HEK293 (cell line): ENCODE measurements at regions not wholly inside any gene's neighbourhood (a gene's known extent, or its start where the extent isn't known, plus 50 kb on each side); places are given as distances from the start of the nearest gene placed in this dataset.

ENCODE experiments used
- CTCF ChIA-PET: fragments of 350-600 bp; formaldehyde crosslinking; extraction: SDS; loops from one replicate; lab custom pipeline; 2021; ENCODE audit warnings: antibody characterized with exemption; lab: Yijun Ruan, JAX
- POLR2A ChIA-PET: fragments of 300-600 bp; formaldehyde crosslinking; extraction: SDS; loops from one replicate; lab custom pipeline; 2020; ENCODE audit warnings: antibody characterized with exemption, inconsistent platforms; lab: Yijun Ruan, JAX
- H3K27ac ChIP-seq: fragments of 200-500 bp; sonication (Bioruptor generic); 2 replicates; pipeline ENCODE4 v1.5.1; 2014; ENCODE audit warnings: low read depth, low read length, control low read depth, inconsistent platforms; ENCODE audit errors: extremely low read depth
- H3K36me3 ChIP-seq, 2 experiments: fragments of 200-500 bp in 1 of 2; sonication (Bioruptor generic) in 1 of 2; 1 replicate in 1 of 2; 2 replicates in 1 of 2; pipeline ENCODE4 v1.5.1; 2014 to 2017; ENCODE audit warnings: inconsistent platforms in 2 of 2, low read length in 2 of 2; ENCODE audit not compliant: control insufficient read depth in 2 of 2, insufficient read depth in 1 of 2
- H3K4me1 ChIP-seq: fragments of 200-500 bp; sonication (Bioruptor generic); 2 replicates; pipeline ENCODE4 v1.5.1; 2014; ENCODE audit warnings: mild to moderate bottlenecking, low read length, inconsistent platforms; ENCODE audit not compliant: control insufficient read depth, insufficient read depth
- H3K4me3 ChIP-seq: 2 replicates; pipeline ENCODE4 v1.5.1; 2011; ENCODE audit warnings: low read depth, mild to moderate bottlenecking, control low read depth, low read length, moderate library complexity
- H3K9me3 ChIP-seq: fragments of 200-500 bp; sonication (Bioruptor generic); 2 replicates; pipeline ENCODE4 v1.5.1; 2014; ENCODE audit warnings: low read depth, low read length, inconsistent platforms; ENCODE audit not compliant: control insufficient read depth, insufficient read depth
- GLIS2 ChIP-seq: fragments of 450-650 bp; formaldehyde crosslinking; IDR thresholded peaks from 2 replicates; pipeline ENCODE4 v1.5.1; 2016; ENCODE audit warnings: missing biosample characterization, missing genetic modification characterization
- HOXD13 ChIP-seq: sonication (generic); formaldehyde crosslinking; IDR thresholded peaks from 2 replicates; pipeline ENCODE4 v1.8.0; 2022; ENCODE audit warnings: missing genetic modification reagents, borderline replicate concordance
- REPIN1 ChIP-seq: fragments of 450-650 bp; formaldehyde crosslinking; IDR thresholded peaks from 2 replicates; pipeline ENCODE4 v1.5.1; 2017; ENCODE audit warnings: missing biosample characterization, missing genetic modification characterization, low read depth
- SCRT2 ChIP-seq: fragments of 450-650 bp; formaldehyde crosslinking; IDR thresholded peaks from 2 replicates; pipeline ENCODE4 v1.5.1; 2016; ENCODE audit warnings: missing biosample characterization, missing genetic modification characterization
- ZBTB21 ChIP-seq: fragments of 450-650 bp; formaldehyde crosslinking; IDR thresholded peaks from 2 replicates; pipeline ENCODE4 v1.5.1; 2017; ENCODE audit warnings: missing biosample characterization, missing genetic modification characterization
- ZBTB8A ChIP-seq: fragments of 450-650 bp; formaldehyde crosslinking; IDR thresholded peaks from 2 replicates; pipeline ENCODE4 v1.5.1; 2016; ENCODE audit warnings: missing biosample characterization, missing genetic modification characterization
- ZFP3 ChIP-seq: fragments of 450-650 bp; formaldehyde crosslinking; IDR thresholded peaks from 2 replicates; pipeline ENCODE4 v1.5.1; 2016; ENCODE audit warnings: low read depth, missing biosample characterization, missing genetic modification characterization
- ZNF10 ChIP-seq: fragments of 450-650 bp; formaldehyde crosslinking; IDR thresholded peaks from 2 replicates; pipeline ENCODE4 v1.5.1; 2017; ENCODE audit warnings: missing biosample characterization, missing genetic modification characterization
- ZNF133 ChIP-seq: fragments of 450-650 bp; formaldehyde crosslinking; IDR thresholded peaks from 2 replicates; pipeline ENCODE4 v1.5.1; 2016; ENCODE audit warnings: missing biosample characterization, missing genetic modification characterization
- ZNF148 ChIP-seq: fragments of 450-650 bp; formaldehyde crosslinking; IDR thresholded peaks from 2 replicates; pipeline ENCODE4 v1.5.0; 2017; ENCODE audit warnings: missing biosample characterization, missing genetic modification characterization, borderline replicate concordance
- ZNF157 ChIP-seq: fragments of 450-650 bp; formaldehyde crosslinking; IDR thresholded peaks from 2 replicates; pipeline ENCODE4 v1.5.1; 2016; ENCODE audit warnings: missing biosample characterization, missing genetic modification characterization
- ZNF18 ChIP-seq: fragments of 450-650 bp; formaldehyde crosslinking; IDR thresholded peaks from 2 replicates; pipeline ENCODE4 v1.5.1; 2016; ENCODE audit warnings: missing biosample characterization, missing genetic modification characterization
- ZNF184 ChIP-seq: fragments of 450-650 bp; IDR thresholded peaks from 2 replicates; pipeline ENCODE4 v1.5.1; 2018; ENCODE audit warnings: missing biosample characterization, mild to moderate bottlenecking, missing genetic modification characterization
- ZNF366 ChIP-seq: fragments of 450-650 bp; formaldehyde crosslinking; conservative IDR thresholded peaks from 2 replicates; pipeline ENCODE4 v1.5.1; 2016; ENCODE audit warnings: missing biosample characterization, missing genetic modification characterization
- ZNF449 ChIP-seq: fragments of 450-650 bp; formaldehyde crosslinking; IDR thresholded peaks from 2 replicates; pipeline ENCODE4 v1.5.1; 2017; ENCODE audit warnings: missing biosample characterization, mild to moderate bottlenecking, missing genetic modification characterization, moderate library complexity
- ZNF548 ChIP-seq: fragments of 450-650 bp; formaldehyde crosslinking; IDR thresholded peaks from 2 replicates; pipeline ENCODE4 v1.5.1; 2016; ENCODE audit warnings: missing biosample characterization, missing genetic modification characterization
- ZNF585B ChIP-seq: fragments of 450-650 bp; formaldehyde crosslinking; IDR thresholded peaks from 2 replicates; pipeline ENCODE4 v1.5.1; 2016; ENCODE audit warnings: missing biosample characterization, missing genetic modification characterization
- ZNF600 ChIP-seq: fragments of 450-650 bp; formaldehyde crosslinking; IDR thresholded peaks from 2 replicates; pipeline ENCODE4 v1.5.1; 2016; ENCODE audit warnings: missing biosample characterization, missing genetic modification characterization
- ZNF654 ChIP-seq: fragments of 450-650 bp; formaldehyde crosslinking; IDR thresholded peaks from 2 replicates; pipeline ENCODE4 v1.5.1; 2016; ENCODE audit warnings: low read depth, missing biosample characterization, missing genetic modification characterization
- ZNF660 ChIP-seq: fragments of 450-650 bp; IDR thresholded peaks from 2 replicates; pipeline ENCODE4 v1.5.1; 2018; ENCODE audit warnings: missing biosample characterization, mild to moderate bottlenecking, missing genetic modification characterization
- ZNF670 ChIP-seq: fragments of 450-650 bp; formaldehyde crosslinking; IDR thresholded peaks from 2 replicates; pipeline ENCODE4 v1.5.1; 2016; ENCODE audit warnings: missing biosample characterization, missing genetic modification characterization, low read depth
- ZNF785 ChIP-seq: fragments of 450-650 bp; formaldehyde crosslinking; IDR thresholded peaks from 2 replicates; pipeline ENCODE4 v1.5.1; 2016; ENCODE audit warnings: missing biosample characterization, missing genetic modification characterization
- ZNF792 ChIP-seq: fragments of 450-650 bp; formaldehyde crosslinking; IDR thresholded peaks from 2 replicates; pipeline ENCODE4 v1.5.1; 2016; ENCODE audit warnings: missing biosample characterization, missing genetic modification characterization
- ZNF843 ChIP-seq: fragments of 450-650 bp; formaldehyde crosslinking; IDR thresholded peaks from 2 replicates; pipeline ENCODE4 v1.5.1; 2016; ENCODE audit warnings: missing biosample characterization, missing genetic modification characterization

GRCh38 chr14:34254571-34254970 is 207.5 kb downstream of the SPTSSA start:
- Histone ChIP-seq H3K4me1 (0 out of 2 replicates have a peak, but pooled peaks cover 3% of the 10 kb centered on the region), H3K9me3 (no peaks in the 10 kb centered on the region), H3K27ac (no peak overlapping the region), H3K4me3 (no peak overlapping the region), H3K36me3 (no peaks in the 10 kb centered on the region)
- TF ChIP-seq ZBTB8A (0 out of 2 replicates have a peak, but pooled peaks have one; percentile 8), ZNF449 (peak; percentile 100), GLIS2 (tag by site-specific recombination) (no peak)
- CTCF ChIA-PET = no interaction called here
- POLR2A ChIA-PET = no interaction called here

GRCh38 chr14:34254031-34254430 is 208.0 kb downstream of the SPTSSA start:
- Histone ChIP-seq H3K9me3 (no peaks in the 10 kb centered on the region), H3K36me3 (no peaks in the 10 kb centered on the region), H3K4me3 (no peak overlapping the region), H3K27ac (no peak overlapping the region), H3K4me1 (0 out of 2 replicates have a peak, but pooled peaks cover 3% of the 10 kb centered on the region)
- TF ChIP-seq ZNF366 (tag by site-specific recombination) = no peak
- POLR2A ChIA-PET = no interaction called here
- CTCF ChIA-PET = no interaction called here

GRCh38 chr14:34252227-34252626 is 209.8 kb downstream of the SPTSSA start:
- CTCF ChIA-PET = no interaction called here
- no peaks in the 10 kb centered on the region for H3K36me3 ChIP-seq
- H3K27ac ChIP-seq = no peak overlapping the region
- H3K9me3 ChIP-seq = no peaks in the 10 kb centered on the region
- POLR2A ChIA-PET = no interaction called here
- no peak overlapping the region for H3K4me3 ChIP-seq
- no peak for TF ChIP-seq ZBTB21 (tag by site-specific recombination)
- TF ChIP-seq SCRT2 (tag by site-specific recombination) = no peak
- TF ChIP-seq ZNF654 (tag by site-specific recombination) = no peak
- TF ChIP-seq ZNF600 (tag by site-specific recombination) = no peak
- TF ChIP-seq ZFP3 = no peak
- TF ChIP-seq ZNF18 = no peak
- TF ChIP-seq, all 188 proteins: peak for 0
- 0 out of 2 replicates have a peak, but pooled peaks cover 3% of the 10 kb centered on the region for H3K4me1 ChIP-seq

- H3K9me3 ChIP-seq = no peaks in the 10 kb centered on the region
- H3K4me3 ChIP-seq = no peak overlapping the region
- ChIA-PET POLR2A (no interaction called here), CTCF (interaction anchor here (0.6 kb wide), 1 partner anchor 249 kb away, joined by 3 read pairs; no protein-coding TSS in a partner anchor)
- H3K4me1 ChIP-seq = 0 out of 2 replicates have a peak, but pooled peaks cover 3% of the 10 kb centered on the region
- no peak overlapping the region for H3K27ac ChIP-seq
- no peaks in the 10 kb centered on the region for H3K36me3 ChIP-seq
- no peak for TF ChIP-seq ZNF843 (tag by site-specific recombination)
- TF ChIP-seq REPIN1 (tag by site-specific recombination) = no peak
- TF ChIP-seq ZNF10 (tag by site-specific recombination) = no peak
- no peak for TF ChIP-seq HOXD13 (CRISPR knock-in tag)
- TF ChIP-seq ZNF670 (tag by site-specific recombination) = no peak
- TF ChIP-seq ZNF585B = no peak
- TF ChIP-seq ZNF157 (tag by site-specific recombination) = no peak
- TF ChIP-seq ZNF148 (tag by site-specific recombination) = no peak
- no peak for TF ChIP-seq ZNF785 (tag by site-specific recombination)
- no peak for TF ChIP-seq ZNF184
- no peak for TF ChIP-seq ZNF792 (tag by site-specific recombination)
- TF ChIP-seq ZNF133 (tag by site-specific recombination) = no peak
- TF ChIP-seq ZNF660 (tag by site-specific recombination) = no peak
- no peak for TF ChIP-seq ZNF548 (tag by site-specific recombination)
Measured at GRCh38 chr14:34251662-34252061, 210.4 kb downstream of the SPTSSA start.
